ENCODE measurements at regions not wholly inside any gene's neighbourhood (a gene's known extent, or its start where the extent isn't known, plus 50 kb on each side); places are given as distances from the start of the nearest gene placed in this dataset.
"Not testable (repeated sequence)": the region's sequence is repeated elsewhere in the genome, so short reads cannot be mapped to it uniquely, and the experiment has no call there.

DNA sequence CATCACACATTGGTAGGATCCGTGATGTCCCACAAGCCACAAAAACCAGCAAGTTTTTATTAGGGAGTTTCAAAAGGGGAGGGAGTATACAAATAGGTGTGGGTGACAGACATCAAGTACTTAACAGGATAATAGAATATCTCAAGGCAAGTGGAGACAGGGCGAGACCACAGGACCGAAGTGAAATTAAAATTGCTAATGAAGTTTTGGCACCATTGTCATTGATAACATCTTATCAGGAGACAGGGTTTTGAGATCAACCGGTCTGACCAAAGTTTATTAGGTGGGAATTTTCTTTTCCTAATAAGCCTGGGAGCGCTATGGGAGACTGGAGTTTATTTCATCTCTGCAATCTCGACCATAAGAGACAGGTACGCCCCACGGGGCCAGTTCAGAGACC lies 178.5 kb downstream of the OTOP1 start:
- not testable (repeated sequence) for DNase-seq

DNA sequence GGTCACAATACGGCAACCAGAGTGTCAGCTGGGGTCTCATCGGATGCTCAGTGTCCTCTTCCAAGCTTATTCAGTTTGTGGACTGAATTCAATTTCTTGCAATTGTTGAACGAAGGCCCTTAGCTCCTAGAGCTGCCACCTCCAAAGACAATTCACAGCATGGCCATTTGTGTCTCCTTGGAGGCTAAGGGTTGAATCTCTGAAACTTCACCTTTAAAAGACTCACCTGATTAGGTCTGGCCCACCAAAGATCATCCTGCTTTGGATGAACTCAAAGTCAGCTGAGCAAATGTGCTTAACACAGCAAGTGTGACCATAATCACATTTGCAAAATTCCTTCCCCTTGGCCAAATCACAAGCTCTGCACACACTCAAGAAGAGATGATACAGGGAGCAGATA lies 175.9 kb downstream of the OTOP1 start:
- DNase-seq, result not testable (repeated sequence)

- DNase-seq, result not testable (repeated sequence)
Observed at GRCh38 chr4:4052933-4053332, 173.8 kb downstream of the OTOP1 start.

DNA sequence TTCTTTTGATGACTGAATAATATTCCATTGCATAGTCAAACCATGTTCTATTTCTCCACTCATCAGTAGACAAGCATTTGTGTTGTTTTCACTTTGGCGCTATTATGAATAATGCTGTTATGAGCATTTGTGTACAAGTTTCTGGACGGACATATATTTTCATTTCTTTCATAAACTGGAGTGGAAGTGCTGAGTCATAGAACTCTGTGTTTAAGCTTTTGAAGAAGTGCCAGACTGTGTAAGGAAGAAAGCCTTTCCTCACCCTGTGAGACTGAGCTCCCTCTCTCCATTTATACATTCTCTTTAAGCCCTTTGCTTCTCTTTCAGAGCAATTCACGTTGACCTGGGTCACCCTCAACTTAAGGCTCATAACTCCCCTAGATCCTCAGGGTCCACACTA lies 169.5 kb downstream of the OTOP1 start:
- DNase-seq, result not testable (repeated sequence)

GRCh38 chr4:4084171-4084570 lies 142.6 kb downstream of the OTOP1 start:
- not testable (repeated sequence) for DNase-seq

GRCh38 chr4:4089716-4090419 lies 136.9 kb downstream of the OTOP1 start:
- not testable (repeated sequence) for DNase-seq

DNA sequence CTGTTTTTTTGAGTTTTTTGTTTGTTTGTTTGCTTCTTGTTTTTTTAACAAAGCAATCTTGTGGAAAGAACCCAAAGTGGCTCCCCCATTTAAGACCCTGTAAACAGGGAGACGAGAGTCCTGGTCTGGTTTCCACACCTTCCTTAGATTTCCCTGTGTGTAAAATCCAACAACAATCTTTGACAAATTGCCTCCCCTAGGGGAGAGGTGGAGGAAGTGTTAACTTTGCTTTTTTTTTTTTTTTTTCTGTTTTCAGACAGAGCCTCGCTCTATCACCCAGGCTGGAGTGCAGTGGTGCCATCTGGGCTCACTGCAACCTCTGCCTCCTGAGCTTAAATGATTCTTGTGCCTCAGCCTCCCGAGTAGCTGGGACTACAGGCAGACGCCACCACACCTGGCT lies 136.0 kb downstream of the OTOP1 start:
- DNase-seq, result not testable (repeated sequence)

GRCh38 chr4:4092159-4092558 lies 134.6 kb downstream of the OTOP1 start:
- DNase-seq, result not testable (repeated sequence)

- DNase-seq, result not testable (repeated sequence)
Observed at GRCh38 chr4:4099610-4100009, 127.1 kb downstream of the OTOP1 start.

DNA sequence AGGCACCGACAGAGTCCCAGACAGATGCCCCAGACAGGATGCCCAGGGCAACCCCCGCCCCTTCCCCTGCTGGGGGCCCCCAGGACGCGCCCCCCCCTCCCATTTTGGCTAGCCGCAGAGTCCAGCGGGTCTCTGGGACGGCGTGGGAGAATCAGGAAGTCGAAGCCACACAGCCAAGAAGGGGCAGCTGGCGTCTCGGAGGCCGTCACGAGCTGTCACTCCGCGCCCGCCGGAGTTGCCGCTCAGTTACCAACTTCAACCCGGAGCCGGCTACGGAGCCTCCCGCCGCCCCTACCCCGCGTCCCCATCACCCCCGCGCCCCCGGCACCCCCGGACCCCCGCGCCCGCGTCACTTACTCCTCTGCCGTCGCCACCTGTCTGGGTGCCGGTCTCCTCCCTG lies 119.8 kb downstream of the OTOP1 start:
- DNase-seq, result not testable (repeated sequence)

- DNase-seq, result peak; percentile 85
Observed at GRCh38 chr4:4107411-4108107, 119.2 kb downstream of the OTOP1 start.

DNA sequence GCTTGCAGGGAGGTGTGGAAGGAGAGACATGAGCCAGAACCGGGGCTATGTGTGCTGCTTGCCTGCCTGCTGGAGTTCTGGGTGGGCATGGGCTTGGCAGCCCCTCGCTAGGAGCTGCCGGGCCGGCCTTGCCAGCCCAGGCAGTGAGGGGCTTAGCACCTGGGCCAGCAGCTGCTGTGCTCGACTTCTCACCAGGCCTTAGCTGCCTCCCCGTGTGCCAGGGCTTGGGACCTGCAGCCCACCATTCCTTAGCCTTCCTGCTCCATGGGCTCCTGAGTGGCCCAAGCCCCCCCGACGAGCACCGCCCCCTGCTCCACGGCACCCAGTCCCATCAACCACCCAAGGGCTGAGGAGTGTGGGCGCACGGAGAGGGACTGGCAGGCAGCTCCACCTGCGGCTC lies 111.3 kb downstream of the OTOP1 start:
- DNase-seq, result not testable (repeated sequence)

DNA sequence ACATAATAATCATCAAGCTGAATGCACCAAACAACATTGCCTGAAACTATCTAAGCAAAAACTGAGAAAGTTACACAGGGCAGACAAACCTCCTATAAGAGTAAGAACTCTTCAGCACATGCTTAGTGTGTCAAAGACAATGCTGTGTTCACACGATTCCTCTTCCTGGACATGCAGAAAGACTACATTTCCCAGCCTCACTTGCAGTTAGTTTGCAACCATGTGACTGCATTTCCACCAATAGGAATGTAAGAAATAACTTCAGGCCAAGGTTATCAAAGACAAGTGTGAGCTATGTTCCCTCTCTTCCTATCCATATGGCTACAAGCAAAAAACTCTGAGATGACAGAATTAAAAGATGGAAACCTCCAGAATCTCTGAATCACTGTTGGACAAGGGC lies 109.8 kb downstream of the OTOP1 start:
- not testable (repeated sequence) for DNase-seq

DNA sequence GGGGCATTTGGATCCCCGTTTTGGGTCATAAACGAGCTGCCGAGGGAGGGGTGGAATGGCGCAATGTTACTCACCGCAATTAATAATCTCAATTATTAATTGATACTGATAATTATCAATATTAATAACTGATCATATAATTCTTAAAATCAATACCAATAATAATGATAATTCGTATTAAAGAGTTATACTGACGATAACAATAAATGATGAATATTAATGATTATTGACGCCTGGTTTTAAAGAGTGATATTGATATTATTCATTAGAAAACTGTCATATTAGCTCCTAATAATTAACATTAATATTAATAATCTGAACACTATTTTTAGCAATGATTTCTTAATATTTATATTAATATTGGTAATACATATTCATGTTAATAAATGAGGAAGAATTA lies 92.4 kb downstream of the OTOP1 start:
- DNase-seq, result not testable (repeated sequence)

DNA sequence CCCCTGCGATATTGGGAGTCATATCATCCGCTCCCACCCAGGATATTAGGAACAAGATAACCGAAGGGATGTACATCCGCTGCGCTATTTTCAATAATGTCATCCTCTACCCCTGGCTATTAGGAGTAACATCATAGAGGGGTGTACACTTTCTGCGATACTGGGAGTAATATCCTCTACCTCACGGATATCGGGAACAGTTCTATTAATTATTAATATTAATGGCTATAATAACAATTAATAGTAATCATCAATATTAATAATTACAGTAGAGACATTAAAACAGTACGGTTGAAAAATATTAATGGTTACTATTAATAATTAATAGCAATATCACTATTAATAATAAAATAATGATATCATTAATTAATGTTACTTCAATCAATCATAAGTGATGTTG lies 90.1 kb downstream of the OTOP1 start:
- DNase-seq, result not testable (repeated sequence)
